GM21717 (cell line): ENCODE measurements at regions not wholly inside any gene's neighbourhood (a gene's known extent, or its start where the extent isn't known, plus 50 kb on each side); places are given as distances from the start of the nearest gene placed in this dataset.

Experiments
- ATAC-seq: cut with Tn5 transposase; IDR thresholded peaks from one replicate; pipeline ENCODE4 v1.9.1; 2021; ENCODE audit warnings: mild to moderate bottlenecking, moderate library complexity; ENCODE audit not compliant: unreplicated experiment

GRCh38 chr6:126147291-126147815 is 161.0 kb downstream of the TRMT11 start:
- no peak for ATAC-seq

GRCh38 chr6:126148853-126149252 is 162.5 kb downstream of the TRMT11 start:
- no peak for ATAC-seq

GRCh38 chr6:126152372-126152745 is 166.0 kb downstream of the TRMT11 start:
- ATAC-seq: no peak

GRCh38 chr6:126153661-126154060 is 167.3 kb downstream of the TRMT11 start:
- ATAC-seq: no peak

- peak; percentile 84 for ATAC-seq
These were observed 170.6 kb downstream of the TRMT11 start for GRCh38 chr6:126156973-126157372.

GRCh38 chr6:126167726-126168125 is 172.2 kb upstream of the CENPW start:
- ATAC-seq: no peak

GRCh38 chr6:126170433-126170832 is 169.5 kb upstream of the CENPW start:
- ATAC-seq: no peak

GRCh38 chr6:126170978-126171382 is 168.9 kb upstream of the CENPW start:
- peak; percentile 86 for ATAC-seq

- no peak for ATAC-seq
These were observed 167.8 kb upstream of the CENPW start for GRCh38 chr6:126172131-126172530.

GRCh38 chr6:126173265-126173664 is 166.7 kb upstream of the CENPW start:
- no peak for ATAC-seq

- no peak for ATAC-seq
These were observed 165.2 kb upstream of the CENPW start for GRCh38 chr6:126174697-126175096.

GRCh38 chr6:126175251-126175650 is 164.7 kb upstream of the CENPW start:
- ATAC-seq: no peak

- ATAC-seq: no peak
These were observed 163.6 kb upstream of the CENPW start for GRCh38 chr6:126176282-126176681.

- ATAC-seq: peak; percentile 70
These were observed 159.3 kb upstream of the CENPW start for GRCh38 chr6:126180585-126180984.

GRCh38 chr6:126181173-126181741 is 158.7 kb upstream of the CENPW start:
- ATAC-seq: no peak

- no peak for ATAC-seq
These were observed 158.0 kb upstream of the CENPW start for GRCh38 chr6:126181890-126182289.

- peak; percentile 56 for ATAC-seq
These were observed 157.1 kb upstream of the CENPW start for GRCh38 chr6:126182650-126183311.

GRCh38 chr6:126185774-126186173 is 154.1 kb upstream of the CENPW start:
- ATAC-seq: no peak

GRCh38 chr6:126188279-126188909 is 151.5 kb upstream of the CENPW start:
- no peak for ATAC-seq

GRCh38 chr6:126195625-126196236 is 144.2 kb upstream of the CENPW start:
- ATAC-seq: no peak

- no peak for ATAC-seq
These were observed 141.3 kb upstream of the CENPW start for GRCh38 chr6:126198631-126199030.

GRCh38 chr6:126199466-126199865 is 140.4 kb upstream of the CENPW start:
- ATAC-seq: peak; percentile 84
